HEK293 (cell line): ENCODE measurements at regions not wholly inside any gene's neighbourhood (a gene's known extent, or its start where the extent isn't known, plus 50 kb on each side); places are given as distances from the start of the nearest gene placed in this dataset.

ENCODE experiments used
- CTCF ChIA-PET: fragments of 350-600 bp; formaldehyde crosslinking; extraction: SDS; loops from one replicate; lab custom pipeline; 2021; ENCODE audit warnings: antibody characterized with exemption; lab: Yijun Ruan, JAX
- POLR2A ChIA-PET: fragments of 300-600 bp; formaldehyde crosslinking; extraction: SDS; loops from one replicate; lab custom pipeline; 2020; ENCODE audit warnings: antibody characterized with exemption, inconsistent platforms; lab: Yijun Ruan, JAX
- H3K27ac ChIP-seq: fragments of 200-500 bp; sonication (Bioruptor generic); 2 replicates; pipeline ENCODE4 v1.5.1; 2014; ENCODE audit warnings: low read depth, low read length, control low read depth, inconsistent platforms; ENCODE audit errors: extremely low read depth
- H3K36me3 ChIP-seq, 2 experiments: fragments of 200-500 bp in 1 of 2; sonication (Bioruptor generic) in 1 of 2; 1 replicate in 1 of 2; 2 replicates in 1 of 2; pipeline ENCODE4 v1.5.1; 2014 to 2017; ENCODE audit warnings: inconsistent platforms in 2 of 2, low read length in 2 of 2; ENCODE audit not compliant: control insufficient read depth in 2 of 2, insufficient read depth in 1 of 2
- H3K4me1 ChIP-seq: fragments of 200-500 bp; sonication (Bioruptor generic); 2 replicates; pipeline ENCODE4 v1.5.1; 2014; ENCODE audit warnings: mild to moderate bottlenecking, low read length, inconsistent platforms; ENCODE audit not compliant: control insufficient read depth, insufficient read depth
- H3K4me3 ChIP-seq: 2 replicates; pipeline ENCODE4 v1.5.1; 2011; ENCODE audit warnings: low read depth, mild to moderate bottlenecking, control low read depth, low read length, moderate library complexity
- H3K9me3 ChIP-seq: fragments of 200-500 bp; sonication (Bioruptor generic); 2 replicates; pipeline ENCODE4 v1.5.1; 2014; ENCODE audit warnings: low read depth, low read length, inconsistent platforms; ENCODE audit not compliant: control insufficient read depth, insufficient read depth
- AEBP2 ChIP-seq: fragments of 450-650 bp; formaldehyde crosslinking; IDR thresholded peaks from 2 replicates; pipeline ENCODE4 v1.5.1; 2016; ENCODE audit warnings: missing biosample characterization, missing genetic modification characterization, borderline replicate concordance
- KLF9 ChIP-seq: fragments of 450-650 bp; formaldehyde crosslinking; IDR thresholded peaks from 2 replicates; pipeline ENCODE4 v1.5.1; 2016; ENCODE audit warnings: missing biosample characterization, missing genetic modification characterization, low read depth
- MYNN ChIP-seq: fragments of 450-650 bp; formaldehyde crosslinking; IDR thresholded peaks from 2 replicates; pipeline ENCODE4 v1.5.1; 2016; ENCODE audit warnings: missing biosample characterization, missing genetic modification characterization, borderline replicate concordance
- PBX3 ChIP-seq: sonication (generic); formaldehyde crosslinking; IDR thresholded peaks from 2 replicates; pipeline ENCODE4 v1.8.1; 2022; ENCODE audit warnings: mild to moderate bottlenecking, moderate library complexity, missing genetic modification reagents
- SCRT1 ChIP-seq: fragments of 450-650 bp; formaldehyde crosslinking; IDR thresholded peaks from 2 replicates; pipeline ENCODE4 v1.5.1; 2016; ENCODE audit warnings: missing biosample characterization, missing genetic modification characterization, borderline replicate concordance
- SP7 ChIP-seq: fragments of 450-650 bp; formaldehyde crosslinking; IDR thresholded peaks from 2 replicates; pipeline ENCODE4 v1.5.1; 2016; ENCODE audit warnings: missing biosample characterization, missing genetic modification characterization
- TCF7L2 ChIP-seq: IDR thresholded peaks from 2 replicates; pipeline ENCODE4 v1.6.1; 2011; ENCODE audit warnings: low read depth, mild to moderate bottlenecking, inconsistent platforms, low read length, moderate library complexity, borderline replicate concordance
- ZBTB1 ChIP-seq: fragments of 450-650 bp; formaldehyde crosslinking; IDR thresholded peaks from 2 replicates; pipeline ENCODE4 v1.5.1; 2016; ENCODE audit warnings: missing biosample characterization, missing genetic modification characterization
- ZBTB11 ChIP-seq: fragments of 450-650 bp; formaldehyde crosslinking; conservative IDR thresholded peaks from 2 replicates; pipeline ENCODE4 v1.5.1; 2016; ENCODE audit warnings: low read depth, missing biosample characterization, missing genetic modification characterization
- ZBTB20 ChIP-seq: fragments of 450-650 bp; formaldehyde crosslinking; IDR thresholded peaks from 2 replicates; pipeline ENCODE4 v1.5.1; 2016; ENCODE audit warnings: missing biosample characterization, missing genetic modification characterization
- ZBTB48 ChIP-seq: fragments of 450-650 bp; formaldehyde crosslinking; IDR thresholded peaks from 2 replicates; pipeline ENCODE4 v1.5.1; 2016; ENCODE audit warnings: missing biosample characterization, missing genetic modification characterization
- ZFP41 ChIP-seq: fragments of 450-650 bp; formaldehyde crosslinking; IDR thresholded peaks from 2 replicates; pipeline ENCODE4 v1.5.1; 2016; ENCODE audit warnings: missing biosample characterization, missing genetic modification characterization, borderline replicate concordance
- ZNF140 ChIP-seq: fragments of 450-650 bp; formaldehyde crosslinking; IDR thresholded peaks from 2 replicates; pipeline ENCODE4 v1.5.1; 2016; ENCODE audit warnings: missing biosample characterization, missing genetic modification characterization
- ZNF202 ChIP-seq: fragments of 450-650 bp; formaldehyde crosslinking; IDR thresholded peaks from 2 replicates; pipeline ENCODE4 v1.5.1; 2016; ENCODE audit warnings: missing biosample characterization, missing genetic modification characterization, borderline replicate concordance
- ZNF366 ChIP-seq: fragments of 450-650 bp; formaldehyde crosslinking; conservative IDR thresholded peaks from 2 replicates; pipeline ENCODE4 v1.5.1; 2016; ENCODE audit warnings: missing biosample characterization, missing genetic modification characterization
- ZNF394 ChIP-seq: fragments of 450-650 bp; formaldehyde crosslinking; IDR thresholded peaks from 2 replicates; pipeline ENCODE4 v1.5.1; 2016; ENCODE audit warnings: missing biosample characterization, missing genetic modification characterization, mild to moderate bottlenecking, moderate library complexity, borderline replicate concordance
- ZNF433 ChIP-seq: fragments of 450-650 bp; formaldehyde crosslinking; IDR thresholded peaks from 2 replicates; pipeline ENCODE4 v1.5.1; 2016; ENCODE audit warnings: missing biosample characterization, missing genetic modification characterization, low read depth
- ZNF518A ChIP-seq: fragments of 450-650 bp; formaldehyde crosslinking; conservative IDR thresholded peaks from 2 replicates; pipeline ENCODE4 v1.5.1; 2016; ENCODE audit warnings: low read depth, missing biosample characterization, missing genetic modification characterization
- ZNF585B ChIP-seq: fragments of 450-650 bp; formaldehyde crosslinking; IDR thresholded peaks from 2 replicates; pipeline ENCODE4 v1.5.1; 2016; ENCODE audit warnings: missing biosample characterization, missing genetic modification characterization
- ZNF777 ChIP-seq: fragments of 450-650 bp; formaldehyde crosslinking; IDR thresholded peaks from 2 replicates; pipeline ENCODE4 v1.5.1; 2017; ENCODE audit warnings: missing biosample characterization, missing genetic modification characterization, borderline replicate concordance
- ZNF843 ChIP-seq: fragments of 450-650 bp; formaldehyde crosslinking; IDR thresholded peaks from 2 replicates; pipeline ENCODE4 v1.5.1; 2016; ENCODE audit warnings: missing biosample characterization, missing genetic modification characterization
- ZXDB ChIP-seq: fragments of 450-650 bp; formaldehyde crosslinking; IDR thresholded peaks from 2 replicates; pipeline ENCODE4 v1.5.1; 2016; ENCODE audit warnings: missing biosample characterization, missing genetic modification characterization
- TF ChIP-seq, protein P1 (sequence below): fragments of 450-650 bp; formaldehyde crosslinking; IDR thresholded peaks from 2 replicates; pipeline ENCODE4 v1.5.1; 2016; ENCODE audit warnings: missing biosample characterization, missing genetic modification characterization

DNA sequence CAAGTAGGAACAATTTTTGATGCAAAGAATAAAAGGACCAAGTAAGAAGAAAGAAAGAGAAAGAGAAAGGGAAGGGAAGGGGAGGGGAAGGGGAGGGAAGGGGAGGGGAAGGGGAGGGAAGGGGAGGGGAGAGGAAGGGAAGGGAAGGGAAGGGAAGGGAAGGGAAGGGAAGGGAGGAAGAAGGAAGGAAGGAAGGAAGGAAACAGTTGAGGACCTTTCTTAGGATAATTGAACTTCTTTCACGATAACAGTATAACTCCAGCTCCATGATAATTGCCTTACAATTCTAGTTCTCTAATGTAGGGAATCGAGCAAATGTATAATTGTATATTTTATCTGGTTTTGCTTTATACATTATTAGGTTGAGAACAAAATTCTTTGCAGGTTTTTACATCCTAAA is 556.2 kb upstream of the PCDH10 start:
- ChIA-PET CTCF (interaction anchor here (0.5 kb wide), 1 partner anchor 685 kb away, joined by 4 read pairs; no protein-coding TSS in a partner anchor), POLR2A (no interaction called here)
- Histone ChIP-seq H3K4me1 (no peaks in the 10 kb centered on the region), H3K9me3 (no peaks in the 10 kb centered on the region), H3K4me3 (no peak overlapping the region), H3K36me3 (no peaks in the 10 kb centered on the region), H3K27ac (no peak overlapping the region)
- no peak for TF ChIP-seq ZNF777 (tag by site-specific recombination)
- TF ChIP-seq PBX3 (CRISPR knock-in tag): no peak
- TF ChIP-seq, protein P1, sequence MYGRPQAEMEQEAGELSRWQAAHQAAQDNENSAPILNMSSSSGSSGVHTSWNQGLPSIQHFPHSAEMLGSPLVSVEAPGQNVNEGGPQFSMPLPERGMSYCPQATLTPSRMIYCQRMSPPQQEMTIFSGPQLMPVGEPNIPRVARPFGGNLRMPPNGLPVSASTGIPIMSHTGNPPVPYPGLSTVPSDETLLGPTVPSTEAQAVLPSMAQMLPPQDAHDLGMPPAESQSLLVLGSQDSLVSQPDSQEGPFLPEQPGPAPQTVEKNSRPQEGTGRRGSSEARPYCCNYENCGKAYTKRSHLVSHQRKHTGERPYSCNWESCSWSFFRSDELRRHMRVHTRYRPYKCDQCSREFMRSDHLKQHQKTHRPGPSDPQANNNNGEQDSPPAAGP (tag by site-specific recombination): no peak

GRCh38 chr4:132593717-132594400 is 555.2 kb upstream of the PCDH10 start:
- CTCF ChIA-PET: interaction anchor here (0.6 kb wide), 1 partner anchor 19 kb away, joined by 3 read pairs; no protein-coding TSS in a partner anchor
- POLR2A ChIA-PET: no interaction called here

GRCh38 chr4:132596186-132596585 is 552.9 kb upstream of the PCDH10 start:
- ChIA-PET CTCF (no interaction called here), POLR2A (no interaction called here)
- Histone ChIP-seq H3K4me3 (no peak overlapping the region), H3K27ac (no peak overlapping the region), H3K36me3 (no peaks in the 10 kb centered on the region), H3K4me1 (no peaks in the 10 kb centered on the region), H3K9me3 (no peaks in the 10 kb centered on the region)
- peak; percentile 67; the same call in 1 of the 2 replicates for TF ChIP-seq ZNF518A (tag by site-specific recombination)
- TF ChIP-seq ZFP41: no peak
- no peak for TF ChIP-seq ZBTB48
- peak; percentile 20; the same call in 1 of the 2 replicates for TF ChIP-seq ZNF433 (tag by site-specific recombination)
- TF ChIP-seq ZNF140: 0 out of 2 replicates have a peak, but pooled peaks have one; percentile 40
- peak; percentile 71; the same call in 1 of the 2 replicates for TF ChIP-seq ZNF394 (tag by site-specific recombination)
- TF ChIP-seq ZBTB11 (tag by site-specific recombination): peak; percentile 62
- 0 out of 2 replicates have a peak, but pooled peaks have one; percentile 32 for TF ChIP-seq ZXDB (tag by site-specific recombination)
- TF ChIP-seq AEBP2: no peak
- TF ChIP-seq ZNF202 (tag by site-specific recombination): peak; percentile 84; the same call in 1 of the 2 replicates

More at GRCh38 chr4:132593717-132594400, 555.2 kb upstream of the PCDH10 start:
- Histone ChIP-seq H3K4me3 (no peak overlapping the region), H3K9me3 (no peaks in the 10 kb centered on the region), H3K27ac (no peak overlapping the region), H3K36me3 (no peaks in the 10 kb centered on the region), H3K4me1 (no peaks in the 10 kb centered on the region)
- TF ChIP-seq ZNF843 (tag by site-specific recombination) (no peak), MYNN (tag by site-specific recombination) (no peak), ZNF585B (tag by site-specific recombination) (no peak), ZBTB1 (tag by site-specific recombination) (no peak), SCRT1 (tag by site-specific recombination) (no peak), TCF7L2 (no peak), SP7 (no peak), KLF9 (no peak), ZNF366 (tag by site-specific recombination) (no peak), ZBTB20 (tag by site-specific recombination) (no peak)
